ENCODE measurements at regions not wholly inside any gene's neighbourhood (a gene's known extent, or its start where the extent isn't known, plus 50 kb on each side); places are given as distances from the start of the nearest gene placed in this dataset.

DNA sequence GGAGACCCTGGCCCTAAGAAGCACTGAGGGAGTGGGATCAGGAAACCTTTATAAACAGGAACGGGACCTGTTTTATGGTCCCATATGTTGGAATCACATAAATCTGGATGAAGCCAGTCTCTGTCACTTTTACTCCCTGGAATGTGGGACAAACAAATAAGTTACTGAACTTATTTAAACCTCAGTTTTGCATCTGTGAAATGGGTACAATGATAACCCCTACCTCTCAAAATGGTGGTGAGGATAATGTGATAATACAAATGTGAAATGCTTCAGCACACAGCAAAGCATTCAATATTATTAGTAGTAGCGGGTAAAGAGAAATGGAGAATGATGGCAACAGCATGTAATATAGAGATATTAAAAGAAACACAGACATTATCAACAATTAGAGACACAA lies 298.9 kb downstream of the ZSWIM6 start:
- WGBS (ENCODE audit: insufficient coverage), result 92% methylated on average over 1 of the region's 2 CpGs
- no peaks in the 10 kb centered on the region for H3K36me3 Mint-ChIP-seq

DNA sequence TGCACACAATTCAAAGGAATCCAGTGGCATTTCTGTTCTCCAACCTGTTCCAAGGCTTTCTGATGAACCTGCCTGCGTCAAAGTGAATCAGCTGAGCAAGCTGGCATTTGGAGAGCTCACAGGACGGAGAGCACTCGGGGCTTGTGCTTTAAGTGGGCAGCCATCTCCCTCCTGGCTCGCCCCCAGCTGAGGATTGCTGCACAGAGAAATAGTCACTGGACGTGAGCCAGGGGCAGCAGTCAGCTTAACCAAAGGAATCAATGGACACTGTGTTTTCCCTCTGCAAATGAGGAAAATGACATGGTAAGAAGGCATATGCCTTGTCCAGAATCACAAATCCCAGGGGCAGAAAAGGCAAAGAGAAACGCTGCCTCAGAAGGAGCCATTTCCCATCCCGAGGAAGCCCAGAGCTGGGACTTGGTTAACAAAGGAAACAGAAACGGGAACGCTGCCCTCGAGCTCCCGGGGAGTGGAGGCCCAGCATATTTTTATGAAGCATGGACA lies 299.4 kb downstream of the ZSWIM6 start:
- Mint-ChIP-seq H3K36me3 (no peaks in the 10 kb centered on the region), H3K9me3 (no peaks in the 10 kb centered on the region), H3K27ac (no peak overlapping the region), H3K27me3 (ENCODE audit: low read depth in 2 of 2) (peaks cover 24 to 31% of the 10 kb centered on the region in 2 donors), H3K4me1 (peaks cover 0 to 7% of the 10 kb centered on the region in 2 donors), H3K4me3 (no peak overlapping the region)
- TF ChIP-seq, protein P1, sequence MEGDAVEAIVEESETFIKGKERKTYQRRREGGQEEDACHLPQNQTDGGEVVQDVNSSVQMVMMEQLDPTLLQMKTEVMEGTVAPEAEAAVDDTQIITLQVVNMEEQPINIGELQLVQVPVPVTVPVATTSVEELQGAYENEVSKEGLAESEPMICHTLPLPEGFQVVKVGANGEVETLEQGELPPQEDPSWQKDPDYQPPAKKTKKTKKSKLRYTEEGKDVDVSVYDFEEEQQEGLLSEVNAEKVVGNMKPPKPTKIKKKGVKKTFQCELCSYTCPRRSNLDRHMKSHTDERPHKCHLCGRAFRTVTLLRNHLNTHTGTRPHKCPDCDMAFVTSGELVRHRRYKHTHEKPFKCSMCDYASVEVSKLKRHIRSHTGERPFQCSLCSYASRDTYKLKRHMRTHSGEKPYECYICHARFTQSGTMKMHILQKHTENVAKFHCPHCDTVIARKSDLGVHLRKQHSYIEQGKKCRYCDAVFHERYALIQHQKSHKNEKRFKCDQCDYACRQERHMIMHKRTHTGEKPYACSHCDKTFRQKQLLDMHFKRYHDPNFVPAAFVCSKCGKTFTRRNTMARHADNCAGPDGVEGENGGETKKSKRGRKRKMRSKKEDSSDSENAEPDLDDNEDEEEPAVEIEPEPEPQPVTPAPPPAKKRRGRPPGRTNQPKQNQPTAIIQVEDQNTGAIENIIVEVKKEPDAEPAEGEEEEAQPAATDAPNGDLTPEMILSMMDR (IDR thresholded peaks at IDR 0.05), result no peak
- 91% methylated on average over 11 of the region's 11 CpGs for WGBS (ENCODE audit: insufficient coverage)
- H3K4me3 ChIP-seq (ENCODE audit: low read length), result no peak overlapping the region
- ATAC-seq (no peak), DNase-seq (no peak)
- peaks cover 5% of the 10 kb centered on the region for H3K4me1 ChIP-seq (ENCODE audit: control insufficient read depth, insufficient read depth, low read length)
- H3K27me3 ChIP-seq (ENCODE audit: control insufficient read depth, insufficient read depth, low read length), result peaks cover 4% of the 10 kb centered on the region
- no peaks in the 10 kb centered on the region for H3K36me3 ChIP-seq (ENCODE audit: control insufficient read depth, insufficient read depth, low read length)
- no peaks in the 10 kb centered on the region for H3K9me3 ChIP-seq (ENCODE audit: control insufficient read depth, insufficient read depth, low read length)
- intact Hi-C loops (cut with micrococcal nuclease), result no loop called here
- H3K27ac ChIP-seq (ENCODE audit: low read length), result no peak overlapping the region

More for the DNA sequence above, 298.9 kb downstream of the ZSWIM6 start:
- Mint-ChIP-seq H3K27ac (no peak overlapping the region), H3K9me3 (no peaks in the 10 kb centered on the region), H3K4me3 (no peak overlapping the region), H3K27me3 (ENCODE audit: low read depth in 2 of 2) (peaks cover 23 to 30% of the 10 kb centered on the region in 2 donors), H3K4me1 (peaks cover 0 to 9% of the 10 kb centered on the region in 2 donors)
- Histone ChIP-seq H3K36me3 (ENCODE audit: control insufficient read depth, insufficient read depth, low read length) (no peaks in the 10 kb centered on the region), H3K4me3 (ENCODE audit: low read length) (no peak overlapping the region), H3K4me1 (ENCODE audit: control insufficient read depth, insufficient read depth, low read length) (peaks cover 11% of the 10 kb centered on the region), H3K9me3 (ENCODE audit: control insufficient read depth, insufficient read depth, low read length) (no peaks in the 10 kb centered on the region), H3K27me3 (ENCODE audit: control insufficient read depth, insufficient read depth, low read length) (peaks cover 10% of the 10 kb centered on the region), H3K27ac (ENCODE audit: low read length) (no peak overlapping the region)
- ATAC-seq (no peak), DNase-seq (no peak)
- intact Hi-C loops (cut with micrococcal nuclease), result no loop called here
- TF ChIP-seq, protein P1 (IDR thresholded peaks at IDR 0.05), result no peak

GRCh38 chr5:61632064-61632463 lies 300.0 kb downstream of the ZSWIM6 start:
- Mint-ChIP-seq H3K4me1 (peaks cover 0 to 1% of the 10 kb centered on the region in 2 donors), H3K27ac (no peak overlapping the region), H3K4me3 (no peak overlapping the region), H3K9me3 (no peaks in the 10 kb centered on the region), H3K36me3 (no peaks in the 10 kb centered on the region), H3K27me3 (ENCODE audit: low read depth in 2 of 2) (peaks cover 25 to 31% of the 10 kb centered on the region in 2 donors)
- Histone ChIP-seq H3K27me3 (ENCODE audit: control insufficient read depth, insufficient read depth, low read length) (no peaks in the 10 kb centered on the region), H3K4me1 (ENCODE audit: control insufficient read depth, insufficient read depth, low read length) (no peaks in the 10 kb centered on the region), H3K27ac (ENCODE audit: low read length) (no peak overlapping the region), H3K9me3 (ENCODE audit: control insufficient read depth, insufficient read depth, low read length) (no peaks in the 10 kb centered on the region), H3K4me3 (ENCODE audit: low read length) (no peak overlapping the region), H3K36me3 (ENCODE audit: control insufficient read depth, insufficient read depth, low read length) (no peaks in the 10 kb centered on the region)
- TF ChIP-seq, protein P1 (IDR thresholded peaks at IDR 0.05), result no peak
- intact Hi-C loops (cut with micrococcal nuclease), result no loop called here
- WGBS (ENCODE audit: insufficient coverage), result 90% methylated on average over 2 of the region's 2 CpGs
- ATAC-seq (no peak), DNase-seq (no peak)

DNA sequence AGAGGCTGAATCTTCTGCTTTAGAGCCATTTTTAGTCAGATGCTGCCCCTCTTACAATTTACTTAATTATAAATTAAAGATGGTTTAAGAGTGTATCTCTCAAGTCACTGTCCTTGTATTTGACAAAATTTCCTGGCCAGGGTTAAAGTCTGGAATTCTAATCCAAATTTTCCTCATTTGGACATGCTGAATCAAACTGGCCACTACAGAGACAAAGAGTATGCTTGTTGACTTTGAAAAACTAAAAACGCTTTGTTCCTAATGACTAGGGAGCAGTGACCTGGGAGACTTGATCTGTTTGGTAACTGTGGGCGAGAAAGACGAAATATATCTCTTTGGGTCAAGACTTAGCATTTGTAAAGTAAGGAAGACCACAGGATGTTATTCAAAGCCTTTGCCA lies 303.2 kb downstream of the ZSWIM6 start:
- peaks cover 17 to 21% of the 10 kb centered on the region in 2 donors for H3K27me3 Mint-ChIP-seq (ENCODE audit: low read depth in 2 of 2)
- Histone ChIP-seq H3K27me3 (ENCODE audit: control insufficient read depth, insufficient read depth, low read length) (no peaks in the 10 kb centered on the region), H3K4me1 (ENCODE audit: control insufficient read depth, insufficient read depth, low read length) (no peaks in the 10 kb centered on the region), H3K36me3 (ENCODE audit: control insufficient read depth, insufficient read depth, low read length) (no peaks in the 10 kb centered on the region), H3K9me3 (ENCODE audit: control insufficient read depth, insufficient read depth, low read length) (no peaks in the 10 kb centered on the region), H3K27ac (ENCODE audit: low read length) (no peak overlapping the region), H3K4me3 (ENCODE audit: low read length) (no peak overlapping the region)
- ATAC-seq, result no peak
- no peaks in the 10 kb centered on the region for H3K36me3 Mint-ChIP-seq
- H3K9me3 Mint-ChIP-seq, result no peaks in the 10 kb centered on the region
- no peaks in the 10 kb centered on the region for H3K4me1 Mint-ChIP-seq
- DNase-seq, result no peak
- WGBS (ENCODE audit: insufficient coverage), result 98% methylated on average over 3 of the region's 3 CpGs
- intact Hi-C loops (cut with micrococcal nuclease), result no loop called here
- TF ChIP-seq, protein P1 (IDR thresholded peaks at IDR 0.05), result no peak
- no peak overlapping the region for H3K27ac Mint-ChIP-seq
- no peak overlapping the region for H3K4me3 Mint-ChIP-seq

Data from natural killer cell (primary cell).